Hepatocyte (in vitro differentiated cells): ENCODE measurements at regions not wholly inside any gene's neighbourhood (a gene's known extent, or its start where the extent isn't known, plus 50 kb on each side); places are given as distances from the start of the nearest gene placed in this dataset.

Source experiments
- DNase-seq: peaks from one replicate; pipeline ENCODE4 v3.0.0-alpha.2; 2016; ENCODE audit warnings: low spot score
- H2AFZ ChIP-seq: fragments of 200-600 bp; sonication (generic); 2 replicates; pipeline ENCODE4 v1.6.0; 2016; ENCODE audit warnings: antibody characterized with exemption, mild to moderate bottlenecking
- H3K27ac ChIP-seq: fragments of 200-600 bp; sonication (generic); 2 replicates; pipeline ENCODE4 v1.5.1; 2016; ENCODE audit warnings: mild to moderate bottlenecking
- H3K27me3 ChIP-seq: fragments of 200-600 bp; sonication (generic); 2 replicates; pipeline ENCODE4 v1.6.1; 2016
- H3K36me3 ChIP-seq: fragments of 200-600 bp; sonication (generic); replicated peaks from 2 replicates; pipeline ENCODE4 v1.5.1; 2016; ENCODE audit warnings: low read depth; ENCODE audit not compliant: insufficient read depth
- H3K4me1 ChIP-seq: fragments of 200-600 bp; sonication (generic); 2 replicates; pipeline ENCODE4 v1.5.1; 2016; ENCODE audit warnings: mild to moderate bottlenecking, moderate library complexity; ENCODE audit not compliant: insufficient read depth
- H3K4me2 ChIP-seq: fragments of 200-600 bp; sonication (generic); 2 replicates; pipeline ENCODE4 v1.6.0; 2016
- H3K4me3 ChIP-seq: fragments of 200-600 bp; sonication (generic); 2 replicates; pipeline ENCODE4 v1.5.1; 2016; ENCODE audit warnings: mild to moderate bottlenecking
- H3K79me2 ChIP-seq: fragments of 200-600 bp; sonication (generic); 2 replicates; pipeline ENCODE4 v1.6.0; 2017; ENCODE audit warnings: mild to moderate bottlenecking
- H3K9me2 ChIP-seq: fragments of 200-600 bp; sonication (generic); replicated peaks from 2 replicates; pipeline ENCODE4 v1.6.0; 2017; ENCODE audit warnings: mild to moderate bottlenecking; ENCODE audit not compliant: insufficient read depth
- H3K9me3 ChIP-seq: fragments of 200-600 bp; sonication (generic); 2 replicates; pipeline ENCODE4 v1.5.1; 2016; ENCODE audit warnings: low read depth, mild to moderate bottlenecking
- H4K20me1 ChIP-seq: fragments of 200-600 bp; sonication (generic); 2 replicates; pipeline ENCODE4 v1.6.0; 2016; ENCODE audit warnings: mild to moderate bottlenecking; ENCODE audit not compliant: insufficient read depth, poor library complexity, severe bottlenecking
- CTCF ChIP-seq: fragments of 200-600 bp; sonication (generic); IDR thresholded peaks from 2 replicates; pipeline ENCODE4 v1.5.1; 2016; ENCODE audit warnings: antibody characterized with exemption, mild to moderate bottlenecking; ENCODE audit not compliant: poor library complexity
- EZH2 ChIP-seq: fragments of 200-600 bp; sonication (generic); IDR thresholded peaks from 2 replicates; pipeline ENCODE4 v1.6.1; 2016; ENCODE audit warnings: antibody characterized with exemption, mild to moderate bottlenecking, borderline replicate concordance
- EZH2phosphoT487 ChIP-seq: fragments of 200-600 bp; sonication (generic); IDR thresholded peaks from one replicate; pipeline ENCODE4 v1.6.1; 2018; ENCODE audit warnings: antibody characterized with exemption, mild to moderate bottlenecking, low read depth, moderate library complexity; ENCODE audit not compliant: unreplicated experiment, severe bottlenecking
- WGBS: methylation state at CpG from one replicate; pipeline ENCODE4 v1.1.6; 2016; ENCODE audit warnings: low lambda C conversion rate; ENCODE audit errors: missing lambda C conversion rate; 5-methylcytosine and 5-hydroxymethylcytosine counted together

- Histone ChIP-seq H4K20me1 (no peaks in the 10 kb centered on the region), H3K4me3 (no peak overlapping the region), H3K9me3 (no peaks in the 10 kb centered on the region), H3K79me2 (no peaks in the 10 kb centered on the region), H3K27me3 (no peaks in the 10 kb centered on the region), H3K4me2 (no peak overlapping the region), H3K9me2 (no peaks in the 10 kb centered on the region), H3K27ac (no peak overlapping the region), H3K36me3 (no peaks in the 10 kb centered on the region), H3K4me1 (no peaks in the 10 kb centered on the region), H2AFZ (no peak overlapping the region)
- no peak for DNase-seq
- TF ChIP-seq CTCF (no peak), EZH2 (no peak), EZH2phosphoT487 (no peak)
- WGBS = 71% methylated on average over 2 of the region's 2 CpGs
Observed at GRCh38 chr12:86659985-86660384, 403.8 kb upstream of the MGAT4C start.

GRCh38 chr12:86658303-86658702 lies 402.1 kb upstream of the MGAT4C start:
- no peaks in the 10 kb centered on the region for H3K9me3 ChIP-seq
- H3K4me3 ChIP-seq = no peak overlapping the region
- no peaks in the 10 kb centered on the region for H3K9me2 ChIP-seq
- no peak overlapping the region for H3K4me2 ChIP-seq
- H2AFZ ChIP-seq = no peak overlapping the region
- no peaks in the 10 kb centered on the region for H3K27me3 ChIP-seq
- H4K20me1 ChIP-seq = no peaks in the 10 kb centered on the region
- H3K36me3 ChIP-seq = no peaks in the 10 kb centered on the region
- TF ChIP-seq EZH2 (no peak), EZH2phosphoT487 (no peak), CTCF (no peak)
- no peaks in the 10 kb centered on the region for H3K79me2 ChIP-seq
- no peak overlapping the region for H3K27ac ChIP-seq
- H3K4me1 ChIP-seq = no peaks in the 10 kb centered on the region
- no peak for DNase-seq

GRCh38 chr12:86647800-86648199 lies 391.6 kb upstream of the MGAT4C start:
- TF ChIP-seq EZH2 (no peak), EZH2phosphoT487 (no peak)
- Histone ChIP-seq H3K79me2 (no peaks in the 10 kb centered on the region), H3K27me3 (no peaks in the 10 kb centered on the region), H3K4me1 (no peaks in the 10 kb centered on the region), H3K4me3 (no peak overlapping the region), H3K9me3 (no peaks in the 10 kb centered on the region), H4K20me1 (no peaks in the 10 kb centered on the region), H3K27ac (no peak overlapping the region), H2AFZ (no peak overlapping the region), H3K36me3 (no peaks in the 10 kb centered on the region), H3K4me2 (no peak overlapping the region), H3K9me2 (no peaks in the 10 kb centered on the region)
- WGBS = 57% methylated on average over 2 of the region's 2 CpGs
- no peak for DNase-seq

GRCh38 chr12:86634456-86635410 lies 378.5 kb upstream of the MGAT4C start:
- Histone ChIP-seq H3K79me2 (no peaks in the 10 kb centered on the region), H3K27ac (no peak overlapping the region), H3K9me3 (no peaks in the 10 kb centered on the region), H3K4me2 (no peak overlapping the region), H3K9me2 (no peaks in the 10 kb centered on the region), H3K27me3 (no peaks in the 10 kb centered on the region), H4K20me1 (no peaks in the 10 kb centered on the region), H3K4me1 (no peaks in the 10 kb centered on the region), H3K36me3 (no peaks in the 10 kb centered on the region), H3K4me3 (no peak overlapping the region), H2AFZ (no peak overlapping the region)
- no peak for TF ChIP-seq CTCF
- TF ChIP-seq EZH2phosphoT487 = no peak
- TF ChIP-seq EZH2 = no peak
- no peak for DNase-seq
- WGBS = 79% methylated on average over 4 of the region's 4 CpGs
